Tibial nerve (tissue), 4 donors: ENCODE measurements at regions not wholly inside any gene's neighbourhood (a gene's known extent, or its start where the extent isn't known, plus 50 kb on each side); places are given as distances from the start of the nearest gene placed in this dataset.

ENCODE experiments used
- DNase-seq, 2 donors: peaks; one replicate each; pipeline ENCODE4 v3.0.0-alpha.2; 2019; ENCODE audit warnings: low spot score in 2 of 2
- H3K27ac ChIP-seq, 4 donors: fragments of 200-600 bp; sonication (generic) in 3 of 4; one replicate each; pipeline ENCODE4 v1.5.1; 2017 to 2019; ENCODE audit warnings: mild to moderate bottlenecking in 1 of 4
- H3K27me3 ChIP-seq, 2 donors: fragments of 200-600 bp; sonication (generic) in 1 of 2; one replicate each; pipeline versions ENCODE4 v1.5.1 to v1.6.0; 2017 to 2019
- H3K36me3 ChIP-seq, 3 donors: fragments of 200-600 bp; sonication (generic); one replicate each; pipeline ENCODE4 v1.5.1; 2018 to 2019
- H3K4me1 ChIP-seq, 4 donors: fragments of 200-600 bp; sonication (generic) in 3 of 4; one replicate each; pipeline ENCODE4 v1.5.1; 2017 to 2019
- H3K4me3 ChIP-seq, 4 donors: fragments of 200-600 bp; sonication (generic) in 3 of 4; one replicate each; pipeline ENCODE4 v1.5.1; 2017 to 2019; ENCODE audit warnings: mild to moderate bottlenecking in 1 of 4, moderate library complexity in 1 of 4
- H3K9me3 ChIP-seq, 4 donors: fragments of 200-600 bp; sonication (generic) in 3 of 4; one replicate each; pipeline ENCODE4 v1.5.1; 2017 to 2019
- CTCF ChIP-seq, 5 experiments: fragments of 200-600 bp in 3 of 5; fragments of 450-650 bp in 2 of 5; sonication (generic) in 3 of 5; IDR thresholded peaks; one replicate each; pipeline ENCODE4 v1.5.1; 2016 to 2019; ENCODE audit warnings: antibody characterized with exemption in 5 of 5, mild to moderate bottlenecking in 3 of 5, moderate library complexity in 2 of 5
- EP300 ChIP-seq, 2 donors: sonication (generic); formaldehyde crosslinking; IDR thresholded peaks; one replicate each; pipeline ENCODE4 v1.6.1; 2017; ENCODE audit warnings: antibody characterized with exemption in 2 of 2, mild to moderate bottlenecking in 1 of 2
- POLR2A ChIP-seq, 2 donors: fragments of 450-650 bp; IDR thresholded peaks; one replicate each; pipeline ENCODE4 v1.6.1; 2017; ENCODE audit warnings: antibody characterized with exemption in 2 of 2, mild to moderate bottlenecking in 2 of 2, moderate library complexity in 2 of 2
- WGBS, 2 donors: methylation state at CpG; one replicate each; pipeline ENCODE4 v1.1.5; 2018; 5-methylcytosine and 5-hydroxymethylcytosine counted together

- Histone ChIP-seq H3K4me3 (no peak overlapping the region), H3K27me3 (no peaks in the 10 kb centered on the region), H3K27ac (no peak overlapping the region), H3K4me1 (no peaks in the 10 kb centered on the region), H3K9me3 (no peaks in the 10 kb centered on the region), H3K36me3 (no peaks in the 10 kb centered on the region)
- 88 to 97% methylated on average over 1 of the region's 1 CpG for WGBS, 2 donors
- no peak for DNase-seq
- no peak for TF ChIP-seq CTCF (IDR thresholded peaks at IDR 0.05)
- TF ChIP-seq EP300 (IDR thresholded peaks at IDR 0.05): no peak
- TF ChIP-seq POLR2A (IDR thresholded peaks at IDR 0.05): no peak
These were observed 348.2 kb downstream of the RWDD3 start for GRCh38 chr1:95582191-95582590.

- DNase-seq: no peak
- no peaks in the 10 kb centered on the region for H3K9me3 ChIP-seq
- no peaks in the 10 kb centered on the region for H3K4me1 ChIP-seq
- TF ChIP-seq POLR2A (IDR thresholded peaks at IDR 0.05) (no peak), CTCF (IDR thresholded peaks at IDR 0.05) (no peak), EP300 (IDR thresholded peaks at IDR 0.05) (no peak)
- H3K36me3 ChIP-seq: no peaks in the 10 kb centered on the region
- 65 to 67% methylated on average over 4 of the region's 4 CpGs for WGBS, 2 donors
- no peaks in the 10 kb centered on the region for H3K27me3 ChIP-seq
- H3K4me3 ChIP-seq: no peak overlapping the region
- H3K27ac ChIP-seq: no peak overlapping the region
These were observed 348.7 kb downstream of the RWDD3 start for GRCh38 chr1:95582746-95583145.

GRCh38 chr1:95583661-95584210, 349.7 kb downstream of the RWDD3 start:
- no peaks in the 10 kb centered on the region for H3K27me3 ChIP-seq
- H3K9me3 ChIP-seq: no peaks in the 10 kb centered on the region
- no peaks in the 10 kb centered on the region for H3K36me3 ChIP-seq
- TF ChIP-seq POLR2A (IDR thresholded peaks at IDR 0.05): no peak
- no peak overlapping the region for H3K27ac ChIP-seq
- 74 to 77% methylated on average over 4 of the region's 4 CpGs for WGBS, 2 donors
- H3K4me3 ChIP-seq: no peak overlapping the region
- H3K4me1 ChIP-seq: no peaks in the 10 kb centered on the region
- no peak for DNase-seq

GRCh38 chr1:95584315-95584714, 350.3 kb downstream of the RWDD3 start:
- no peak for TF ChIP-seq CTCF (IDR thresholded peaks at IDR 0.05)
- no peak for TF ChIP-seq EP300 (IDR thresholded peaks at IDR 0.05)
- Histone ChIP-seq H3K4me3 (no peak overlapping the region), H3K27me3 (no peaks in the 10 kb centered on the region), H3K36me3 (no peaks in the 10 kb centered on the region), H3K9me3 (peaks cover 0 to under 1% (median 0%) of the 10 kb centered on the region in 4 donors), H3K27ac (no peak overlapping the region), H3K4me1 (no peaks in the 10 kb centered on the region)
- 90 to 95% methylated on average over 4 of the region's 4 CpGs for WGBS, 2 donors
- no peak for DNase-seq

GRCh38 chr1:95604771-95605170, 370.8 kb downstream of the RWDD3 start:
- no peak for DNase-seq
- H3K36me3 ChIP-seq: no peaks in the 10 kb centered on the region
- H3K27me3 ChIP-seq: no peaks in the 10 kb centered on the region
- H3K4me1 ChIP-seq: peaks cover 0 to 13% (median 2%) of the 10 kb centered on the region in 4 donors
- TF ChIP-seq POLR2A (IDR thresholded peaks at IDR 0.05) (no peak), EP300 (IDR thresholded peaks at IDR 0.05) (no peak), CTCF (IDR thresholded peaks at IDR 0.05) (no peak)
- H3K4me3 ChIP-seq: no peak overlapping the region
- H3K9me3 ChIP-seq: peaks cover 0 to 12% (median 0%) of the 10 kb centered on the region in 4 donors
- 12 to 13% methylated on average over 3 of the region's 3 CpGs for WGBS, 2 donors
- no peak overlapping the region for H3K27ac ChIP-seq

GRCh38 chr1:95614197-95614596, 380.2 kb downstream of the RWDD3 start:
- no peak overlapping the region for H3K27ac ChIP-seq
- TF ChIP-seq CTCF (IDR thresholded peaks at IDR 0.05) (no peak), POLR2A (IDR thresholded peaks at IDR 0.05) (no peak)
- H3K36me3 ChIP-seq: no peaks in the 10 kb centered on the region
- no peak for DNase-seq
- H3K27me3 ChIP-seq: no peaks in the 10 kb centered on the region
- peaks cover 0 to 4% (median 0%) of the 10 kb centered on the region in 4 donors for H3K4me1 ChIP-seq
- no peak overlapping the region for H3K4me3 ChIP-seq
- 85 to 93% methylated on average over 5 of the region's 5 CpGs for WGBS, 2 donors
- H3K9me3 ChIP-seq: no peaks in the 10 kb centered on the region
